Calu3 (cell line): ENCODE measurements at regions not wholly inside any gene's neighbourhood (a gene's known extent, or its start where the extent isn't known, plus 50 kb on each side); places are given as distances from the start of the nearest gene placed in this dataset.

Experiments
- BruUV-seq: library from RNA; stranded (reverse); fragments of 400-500 nt; replicated peaks from 2 replicates; lab custom pipeline; 2021; lab: Mats Ljungman, UMichigan
- CTCF ChIA-PET: fragments of 300-600 bp; sonication (Branson Sonifier 250); formaldehyde crosslinking; loops from one replicate; lab custom pipeline; 2022; ENCODE audit warnings: antibody characterized with exemption; lab: Charles Lee
- DNase-seq: peaks from one replicate; pipeline ENCODE4 v3.0.0; 2022
- H3K27ac Mint-ChIP-seq: one replicate; pipeline ENCODE4 v1.8.0; 2022; ENCODE audit warnings: mixed read lengths; ENCODE audit not compliant: unreplicated experiment
- H3K27me3 Mint-ChIP-seq: one replicate; pipeline ENCODE4 v1.8.0; 2022; ENCODE audit warnings: mixed read lengths; ENCODE audit not compliant: unreplicated experiment
- H3K36me3 Mint-ChIP-seq: one replicate; pipeline ENCODE4 v1.8.0; 2022; ENCODE audit warnings: mild to moderate bottlenecking, moderate library complexity, mixed read lengths; ENCODE audit not compliant: insufficient read depth, unreplicated experiment
- H3K4me1 Mint-ChIP-seq: one replicate; pipeline ENCODE4 v1.8.0; 2022; ENCODE audit warnings: mild to moderate bottlenecking, low read depth, mixed read lengths; ENCODE audit not compliant: unreplicated experiment
- H3K4me3 Mint-ChIP-seq: one replicate; pipeline ENCODE4 v1.8.0; 2022; ENCODE audit warnings: mild to moderate bottlenecking, low read depth, moderate library complexity, mixed read lengths; ENCODE audit not compliant: unreplicated experiment
- H3K9me3 Mint-ChIP-seq: one replicate; pipeline ENCODE4 v1.8.0; 2022; ENCODE audit warnings: low read depth, mixed read lengths; ENCODE audit not compliant: unreplicated experiment
- intact Hi-C: fragments of 100-400 bp; cut with micrococcal nuclease; formaldehyde crosslinking; loops from one replicate; pipeline ENCODE4 v1.10.0; 2022; ENCODE audit not compliant: unreplicated experiment
- TF ChIP-seq, protein P1 (sequence below): fragments of 200-600 bp; IDR thresholded peaks from one replicate; pipeline ENCODE4 v1.8.0; 2022; ENCODE audit warnings: antibody characterized with exemption; ENCODE audit not compliant: unreplicated experiment

DNA sequence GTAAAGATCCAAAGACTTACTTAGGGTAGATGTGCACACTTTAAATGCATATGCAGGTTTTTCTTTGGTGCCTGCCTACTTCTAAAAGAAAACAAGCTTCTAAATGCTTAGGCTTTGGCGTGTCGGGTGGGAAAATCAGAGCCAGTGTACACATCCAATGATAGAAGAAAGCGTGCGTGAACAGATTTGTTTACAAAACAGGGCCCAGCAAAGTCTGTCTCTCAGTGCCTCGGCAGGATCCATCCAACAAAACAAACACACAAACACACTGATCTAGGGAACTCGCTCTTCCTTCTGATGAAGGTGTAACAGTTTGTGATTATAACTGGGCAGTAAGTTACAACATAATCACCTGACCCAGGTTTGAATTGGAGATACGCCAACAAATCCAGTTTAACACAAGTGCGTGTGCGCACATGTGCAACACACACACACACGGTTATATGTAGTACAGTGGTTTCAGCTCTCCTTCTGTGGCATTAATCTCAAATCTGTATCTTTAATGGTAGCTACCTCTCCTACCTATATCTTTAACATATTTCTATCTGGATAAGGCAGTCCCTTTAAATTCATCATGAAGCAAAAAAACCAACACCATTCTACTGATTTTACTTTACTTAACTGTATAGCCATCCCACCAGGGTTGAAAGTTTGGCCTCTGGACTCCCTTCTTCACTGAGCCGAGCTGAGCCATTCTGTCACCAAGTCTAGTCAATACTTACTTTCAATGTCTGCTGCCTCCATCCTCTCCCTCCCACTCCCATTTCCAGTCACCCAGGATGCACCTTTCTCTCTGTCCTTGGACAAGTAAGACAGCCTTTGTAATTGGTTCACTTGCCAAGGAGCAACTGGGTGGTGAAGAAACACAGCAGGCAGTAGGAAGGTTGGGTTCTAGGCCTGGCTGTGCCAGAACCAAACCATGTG is 184.4 kb upstream of the KLF14 start:
- H3K36me3 Mint-ChIP-seq: peaks cover 89% of the 10 kb centered on the region
- peak overlapping the region; percentile 97 for H3K27ac Mint-ChIP-seq
- DNase-seq: no peak
- H3K27me3 Mint-ChIP-seq: no peaks in the 10 kb centered on the region
- no TSS peak for BruUV-seq
- intact Hi-C loops: no loop called here
- CTCF ChIA-PET: interaction anchor here (0.6 to 1.2 kb wide), 6 partner anchors 10 to 52 kb away, joined by 3 to 6 read pairs (median 4); no protein-coding TSS in a partner anchor
- peaks cover 78% of the 10 kb centered on the region for H3K4me1 Mint-ChIP-seq
- TF ChIP-seq, protein P1, sequence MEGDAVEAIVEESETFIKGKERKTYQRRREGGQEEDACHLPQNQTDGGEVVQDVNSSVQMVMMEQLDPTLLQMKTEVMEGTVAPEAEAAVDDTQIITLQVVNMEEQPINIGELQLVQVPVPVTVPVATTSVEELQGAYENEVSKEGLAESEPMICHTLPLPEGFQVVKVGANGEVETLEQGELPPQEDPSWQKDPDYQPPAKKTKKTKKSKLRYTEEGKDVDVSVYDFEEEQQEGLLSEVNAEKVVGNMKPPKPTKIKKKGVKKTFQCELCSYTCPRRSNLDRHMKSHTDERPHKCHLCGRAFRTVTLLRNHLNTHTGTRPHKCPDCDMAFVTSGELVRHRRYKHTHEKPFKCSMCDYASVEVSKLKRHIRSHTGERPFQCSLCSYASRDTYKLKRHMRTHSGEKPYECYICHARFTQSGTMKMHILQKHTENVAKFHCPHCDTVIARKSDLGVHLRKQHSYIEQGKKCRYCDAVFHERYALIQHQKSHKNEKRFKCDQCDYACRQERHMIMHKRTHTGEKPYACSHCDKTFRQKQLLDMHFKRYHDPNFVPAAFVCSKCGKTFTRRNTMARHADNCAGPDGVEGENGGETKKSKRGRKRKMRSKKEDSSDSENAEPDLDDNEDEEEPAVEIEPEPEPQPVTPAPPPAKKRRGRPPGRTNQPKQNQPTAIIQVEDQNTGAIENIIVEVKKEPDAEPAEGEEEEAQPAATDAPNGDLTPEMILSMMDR: no peak
- H3K9me3 Mint-ChIP-seq: no peaks in the 10 kb centered on the region
- H3K4me3 Mint-ChIP-seq: peak overlapping the region; percentile 61

GRCh38 chr7:130919316-130920103 is 185.5 kb upstream of the KLF14 start:
- no peak for DNase-seq
- TF ChIP-seq, protein P1: no peak
- no peaks in the 10 kb centered on the region for H3K9me3 Mint-ChIP-seq
- peaks cover 85% of the 10 kb centered on the region for H3K36me3 Mint-ChIP-seq
- H3K4me1 Mint-ChIP-seq: peaks cover 77% of the 10 kb centered on the region
- peak overlapping the region; percentile 97 for H3K27ac Mint-ChIP-seq
- no TSS peak for BruUV-seq
- peak overlapping the region; percentile 61 for H3K4me3 Mint-ChIP-seq
- CTCF ChIA-PET: interaction anchor here (0.7 to 1.5 kb wide), 3 partner anchors 9 to 15 kb away, joined by 3 to 6 read pairs (median 4); no protein-coding TSS in a partner anchor
- intact Hi-C loops: loop anchor here (5.0 kb wide), 1 partner anchor 32 kb away; no protein-coding TSS in a partner anchor
- H3K27me3 Mint-ChIP-seq: no peaks in the 10 kb centered on the region

DNA sequence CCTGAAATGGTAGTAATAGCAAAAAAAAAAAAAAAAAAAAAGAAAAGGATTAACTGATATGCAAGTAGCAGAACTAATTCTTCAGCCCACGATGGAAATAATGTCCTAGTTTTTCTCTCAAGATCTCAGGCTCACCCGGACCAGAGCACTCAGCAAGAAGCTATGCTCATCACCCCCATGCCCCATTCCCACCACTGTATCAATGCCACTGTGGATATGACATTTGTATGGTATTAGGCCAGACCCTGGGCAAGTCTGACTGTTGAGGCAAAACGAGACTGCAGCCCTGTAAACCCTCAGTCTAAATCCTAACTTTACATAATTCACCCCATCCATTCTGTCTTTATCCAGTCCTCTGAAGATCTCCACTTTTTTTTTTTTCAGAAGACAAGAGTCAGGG is 186.1 kb upstream of the KLF14 start:
- BruUV-seq: no TSS peak
- Mint-ChIP-seq H3K4me1 (peaks cover 79% of the 10 kb centered on the region), H3K4me3 (peak overlapping the region; percentile 56), H3K27ac (peak overlapping the region; percentile 85), H3K27me3 (no peaks in the 10 kb centered on the region), H3K9me3 (no peaks in the 10 kb centered on the region), H3K36me3 (peaks cover 80% of the 10 kb centered on the region)
- no peak for DNase-seq
- CTCF ChIA-PET: interaction anchor here (0.7 to 1.5 kb wide), 2 partner anchors 11 to 16 kb away, joined by 4 to 6 read pairs; no protein-coding TSS in a partner anchor
- intact Hi-C loops: loop anchor here (5.0 kb wide), 1 partner anchor 33 kb away; no protein-coding TSS in a partner anchor
- TF ChIP-seq, protein P1: no peak
